NB4 (cell line): ENCODE measurements at regions not wholly inside any gene's neighbourhood (a gene's known extent, or its start where the extent isn't known, plus 50 kb on each side); places are given as distances from the start of the nearest gene placed in this dataset.

Experiments used
- CTCF ChIP-seq: IDR thresholded peaks from one replicate; pipeline ENCODE4 v1.5.1; 2012; ENCODE audit warnings: low read depth, low read length
- MYC ChIP-seq: IDR thresholded peaks from 2 replicates; pipeline ENCODE4 v1.6.1; 2011; ENCODE audit warnings: low read depth, low read length
- POLR2A ChIP-seq: IDR thresholded peaks from 2 replicates; pipeline ENCODE4 v1.6.1; 2011; ENCODE audit warnings: mild to moderate bottlenecking; ENCODE audit not compliant: insufficient read length; ENCODE audit errors: extremely low read depth
- TF ChIP-seq, protein P1 (sequence below): IDR thresholded peaks from 2 replicates; pipeline ENCODE4 v1.6.1; 2011; ENCODE audit warnings: low read depth, low read length

GRCh38 chr1:189021577-189021976 lies 1456.1 kb downstream of the BRINP3 start:
- no peak for TF ChIP-seq CTCF
- TF ChIP-seq POLR2A = no peak
- no peak for TF ChIP-seq MYC
- TF ChIP-seq, protein P1, sequence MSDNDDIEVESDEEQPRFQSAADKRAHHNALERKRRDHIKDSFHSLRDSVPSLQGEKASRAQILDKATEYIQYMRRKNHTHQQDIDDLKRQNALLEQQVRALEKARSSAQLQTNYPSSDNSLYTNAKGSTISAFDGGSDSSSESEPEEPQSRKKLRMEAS = no peak
